HG02852 (cell line): ENCODE measurements at regions not wholly inside any gene's neighbourhood (a gene's known extent, or its start where the extent isn't known, plus 50 kb on each side); places are given as distances from the start of the nearest gene placed in this dataset.
"Not testable (repeated sequence)": the region's sequence is repeated elsewhere in the genome, so short reads cannot be mapped to it uniquely, and the experiment has no call there.

Experiments
- ATAC-seq: cut with Tn5 transposase; IDR thresholded peaks from one replicate; pipeline ENCODE4 v1.9.1; 2021; ENCODE audit warnings: mild to moderate bottlenecking, moderate library complexity; ENCODE audit not compliant: unreplicated experiment

- no peak for ATAC-seq
Observed at GRCh38 chr6:66568271-66568670, 861.2 kb upstream of the EYS start.

- no peak for ATAC-seq
Observed at GRCh38 chr6:66561479-66561878, 854.5 kb upstream of the EYS start.

- no peak for ATAC-seq
Observed at GRCh38 chr6:66558189-66558588, 851.2 kb upstream of the EYS start.

GRCh38 chr6:66556936-66557335 is 849.9 kb upstream of the EYS start:
- ATAC-seq = no peak

- ATAC-seq = no peak
Observed at GRCh38 chr6:66555082-66555481, 848.1 kb upstream of the EYS start.

- no peak for ATAC-seq
Observed at GRCh38 chr6:66553441-66553840, 846.4 kb upstream of the EYS start.

GRCh38 chr6:66538551-66539135 is 831.6 kb upstream of the EYS start:
- ATAC-seq = no peak

- ATAC-seq = no peak
Observed at GRCh38 chr6:66533921-66534404, 826.9 kb upstream of the EYS start.

- ATAC-seq = no peak
Observed at GRCh38 chr6:66526061-66526460, 819.0 kb upstream of the EYS start.

- no peak for ATAC-seq
Observed at GRCh38 chr6:66522864-66523263, 815.8 kb upstream of the EYS start.

GRCh38 chr6:66516377-66516776 is 809.4 kb upstream of the EYS start:
- no peak for ATAC-seq

- no peak for ATAC-seq
Observed at GRCh38 chr6:66508433-66508832, 801.4 kb upstream of the EYS start.

- ATAC-seq = no peak
Observed at GRCh38 chr6:66499851-66500250, 792.8 kb upstream of the EYS start.

- no peak for ATAC-seq
Observed at GRCh38 chr6:66496659-66497058, 789.6 kb upstream of the EYS start.

GRCh38 chr6:66494643-66495042 is 787.6 kb upstream of the EYS start:
- not testable (repeated sequence) for ATAC-seq

- no peak for ATAC-seq
Observed at GRCh38 chr6:66489269-66489987, 782.4 kb upstream of the EYS start.

- ATAC-seq = no peak
Observed at GRCh38 chr6:66481216-66481615, 774.2 kb upstream of the EYS start.

- no peak for ATAC-seq
Observed at GRCh38 chr6:66478705-66479104, 771.7 kb upstream of the EYS start.

GRCh38 chr6:66435321-66435720 is 728.3 kb upstream of the EYS start:
- ATAC-seq = no peak

- no peak for ATAC-seq
Observed at GRCh38 chr6:66429210-66429609, 722.2 kb upstream of the EYS start.

GRCh38 chr6:66423047-66423446 is 716.0 kb upstream of the EYS start:
- no peak for ATAC-seq

GRCh38 chr6:66421570-66421969 is 714.5 kb upstream of the EYS start:
- no peak for ATAC-seq

GRCh38 chr6:66418906-66419305 is 711.9 kb upstream of the EYS start:
- ATAC-seq = no peak
